Neural cell (in vitro differentiated cells): ENCODE measurements at regions not wholly inside any gene's neighbourhood (a gene's known extent, or its start where the extent isn't known, plus 50 kb on each side); places are given as distances from the start of the nearest gene placed in this dataset.

ENCODE experiments used
- H2AFZ ChIP-seq: fragments of 200-600, 300-800 bp; sonication (generic), shearing (Covaris generic); 2 replicates; pipeline ENCODE4 v1.6.0; 2014; ENCODE audit warnings: low read depth, mild to moderate bottlenecking, antibody characterized with exemption, low read length, moderate library complexity
- H3F3A ChIP-seq: fragments of 200-600 bp; shearing (Covaris generic); 2 replicates; pipeline ENCODE4 v1.6.1; 2016; ENCODE audit warnings: mild to moderate bottlenecking, moderate library complexity, mixed read lengths, antibody characterized with exemption, low read length; ENCODE audit not compliant: insufficient read depth, poor library complexity, severe bottlenecking
- H3K27ac ChIP-seq: fragments of 200-600, 300-800 bp; sonication (generic), shearing (Covaris generic); 2 replicates; pipeline ENCODE4 v1.5.1; 2014; ENCODE audit warnings: mild to moderate bottlenecking, low read length, moderate library complexity
- H3K27me3 ChIP-seq: fragments of 300-800, 200-600 bp; sonication (generic), shearing (Covaris generic); 2 replicates; pipeline ENCODE4 v1.6.0; 2014; ENCODE audit warnings: mild to moderate bottlenecking, low read depth, low read length, moderate library complexity; ENCODE audit not compliant: insufficient read depth
- H3K36me3 ChIP-seq: fragments of 300-800, 200-600 bp; sonication (generic), shearing (Covaris generic); 2 replicates; pipeline ENCODE4 v1.5.1; 2014; ENCODE audit warnings: mild to moderate bottlenecking, antibody characterized with exemption, low read length, moderate library complexity; ENCODE audit not compliant: insufficient read depth
- H3K4me2 ChIP-seq: fragments of 300-800, 200-600 bp; sonication (generic), shearing (Covaris generic); 2 replicates; pipeline ENCODE4 v1.6.0; 2014; ENCODE audit warnings: mild to moderate bottlenecking, low read length
- H3K4me3 ChIP-seq: fragments of 300-800, 200-600 bp; sonication (generic), shearing (Covaris generic); 2 replicates; pipeline ENCODE4 v1.5.1; 2014; ENCODE audit warnings: mild to moderate bottlenecking, low read length, moderate library complexity
- H3K79me2 ChIP-seq: fragments of 200-600 bp; shearing (Covaris generic); replicated peaks from 2 replicates; pipeline ENCODE4 v1.6.0; 2014; ENCODE audit warnings: mild to moderate bottlenecking, low read length, moderate library complexity; ENCODE audit not compliant: insufficient read depth
- H3K9ac ChIP-seq: fragments of 300-800, 200-600 bp; sonication (generic), shearing (Covaris generic); 2 replicates; pipeline ENCODE4 v1.6.1; 2016; ENCODE audit warnings: mild to moderate bottlenecking, low read length, mixed read lengths
- H3K9me2 ChIP-seq: fragments of 200-600 bp; shearing (Covaris generic); 2 replicates; pipeline ENCODE4 v1.6.1; 2016; ENCODE audit warnings: mild to moderate bottlenecking, low read length, mixed read lengths; ENCODE audit not compliant: insufficient read depth
- H3K9me3 ChIP-seq: fragments of 200-600, 300-800 bp; sonication (generic), shearing (Covaris generic); 2 replicates; pipeline ENCODE4 v1.6.1; 2016; ENCODE audit warnings: mild to moderate bottlenecking, mixed run types, low read length, moderate library complexity, mixed read lengths
- H4K20me1 ChIP-seq: fragments of 200-600 bp; shearing (Covaris generic); 2 replicates; pipeline ENCODE4 v1.6.1; 2016; ENCODE audit warnings: mild to moderate bottlenecking, mixed run types; ENCODE audit not compliant: insufficient read depth
- EP300 ChIP-seq: fragments of 450-650 bp; conservative IDR thresholded peaks from 2 replicates; pipeline ENCODE4 v1.6.1; 2014; ENCODE audit warnings: antibody characterized with exemption, mild to moderate bottlenecking, moderate library complexity; ENCODE audit not compliant: poor library complexity, severe bottlenecking
- EZH2 ChIP-seq: fragments of 200-600, 300-800 bp; shearing (Covaris generic), sonication (generic); IDR thresholded peaks from 2 replicates; pipeline ENCODE4 v1.6.1; 2014; ENCODE audit warnings: antibody characterized with exemption, low read length, borderline replicate concordance, mild to moderate bottlenecking; ENCODE audit not compliant: insufficient read depth, poor library complexity, severe bottlenecking
- MXI1 ChIP-seq: fragments of 450-650 bp; conservative IDR thresholded peaks from 2 replicates; pipeline ENCODE4 v1.6.1; 2014; ENCODE audit warnings: antibody characterized with exemption, mild to moderate bottlenecking; ENCODE audit not compliant: poor library complexity, severe bottlenecking
- POLR2AphosphoS5 ChIP-seq: IDR thresholded peaks from 2 replicates; pipeline ENCODE4 v1.6.1; 2012
- RAD21 ChIP-seq: fragments of 450-650 bp; conservative IDR thresholded peaks from 2 replicates; pipeline ENCODE4 v1.6.1; 2014; ENCODE audit warnings: antibody characterized with exemption, mild to moderate bottlenecking, moderate library complexity
- SMC3 ChIP-seq: fragments of 450-650 bp; conservative IDR thresholded peaks from 2 replicates; pipeline ENCODE4 v1.6.1; 2014; ENCODE audit warnings: antibody characterized with exemption, mild to moderate bottlenecking, moderate library complexity; ENCODE audit not compliant: poor library complexity
- TAF1 ChIP-seq: IDR thresholded peaks from 2 replicates; pipeline ENCODE4 v1.6.1; 2012; ENCODE audit warnings: low read depth
- TF ChIP-seq, protein P1 (sequence below): IDR thresholded peaks from 2 replicates; pipeline ENCODE4 v1.6.1; 2012; ENCODE audit warnings: borderline replicate concordance
- TF ChIP-seq, protein P2 (sequence below): fragments of 450-650 bp; IDR thresholded peaks from 2 replicates; pipeline ENCODE4 v1.5.1; 2014; ENCODE audit warnings: antibody characterized with exemption, mild to moderate bottlenecking, moderate library complexity; ENCODE audit not compliant: poor library complexity, severe bottlenecking

DNA sequence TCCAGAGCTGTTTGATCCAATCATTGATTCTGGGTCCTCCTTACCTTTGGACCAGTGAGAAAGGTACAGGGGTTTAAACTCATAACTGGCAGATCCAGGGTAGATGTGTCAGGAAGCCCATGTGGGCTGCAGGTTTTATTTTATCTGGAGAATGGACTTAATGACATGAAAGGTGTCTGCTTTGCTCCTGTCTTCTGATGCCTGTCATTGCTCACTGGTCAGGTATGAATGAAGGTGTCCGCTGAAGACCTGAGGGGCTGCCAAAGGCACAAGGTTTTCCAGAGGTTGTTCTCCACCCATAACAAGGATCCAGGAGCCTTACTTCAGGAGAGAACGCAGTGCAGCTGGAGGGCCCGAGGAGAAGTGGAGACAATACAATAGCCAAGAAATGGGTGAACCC, 74.2 kb downstream of the CHRNA1 start:
- no peaks in the 10 kb centered on the region for H3F3A ChIP-seq
- no peak overlapping the region for H3K4me2 ChIP-seq
- H3K9me3 ChIP-seq: no peaks in the 10 kb centered on the region
- no peak overlapping the region for H3K9ac ChIP-seq
- no peaks in the 10 kb centered on the region for H4K20me1 ChIP-seq
- TF ChIP-seq, protein P1, sequence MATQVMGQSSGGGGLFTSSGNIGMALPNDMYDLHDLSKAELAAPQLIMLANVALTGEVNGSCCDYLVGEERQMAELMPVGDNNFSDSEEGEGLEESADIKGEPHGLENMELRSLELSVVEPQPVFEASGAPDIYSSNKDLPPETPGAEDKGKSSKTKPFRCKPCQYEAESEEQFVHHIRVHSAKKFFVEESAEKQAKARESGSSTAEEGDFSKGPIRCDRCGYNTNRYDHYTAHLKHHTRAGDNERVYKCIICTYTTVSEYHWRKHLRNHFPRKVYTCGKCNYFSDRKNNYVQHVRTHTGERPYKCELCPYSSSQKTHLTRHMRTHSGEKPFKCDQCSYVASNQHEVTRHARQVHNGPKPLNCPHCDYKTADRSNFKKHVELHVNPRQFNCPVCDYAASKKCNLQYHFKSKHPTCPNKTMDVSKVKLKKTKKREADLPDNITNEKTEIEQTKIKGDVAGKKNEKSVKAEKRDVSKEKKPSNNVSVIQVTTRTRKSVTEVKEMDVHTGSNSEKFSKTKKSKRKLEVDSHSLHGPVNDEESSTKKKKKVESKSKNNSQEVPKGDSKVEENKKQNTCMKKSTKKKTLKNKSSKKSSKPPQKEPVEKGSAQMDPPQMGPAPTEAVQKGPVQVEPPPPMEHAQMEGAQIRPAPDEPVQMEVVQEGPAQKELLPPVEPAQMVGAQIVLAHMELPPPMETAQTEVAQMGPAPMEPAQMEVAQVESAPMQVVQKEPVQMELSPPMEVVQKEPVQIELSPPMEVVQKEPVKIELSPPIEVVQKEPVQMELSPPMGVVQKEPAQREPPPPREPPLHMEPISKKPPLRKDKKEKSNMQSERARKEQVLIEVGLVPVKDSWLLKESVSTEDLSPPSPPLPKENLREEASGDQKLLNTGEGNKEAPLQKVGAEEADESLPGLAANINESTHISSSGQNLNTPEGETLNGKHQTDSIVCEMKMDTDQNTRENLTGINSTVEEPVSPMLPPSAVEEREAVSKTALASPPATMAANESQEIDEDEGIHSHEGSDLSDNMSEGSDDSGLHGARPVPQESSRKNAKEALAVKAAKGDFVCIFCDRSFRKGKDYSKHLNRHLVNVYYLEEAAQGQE: no peak
- TF ChIP-seq TAF1: no peak
- TF ChIP-seq EP300: no peak
- no peaks in the 10 kb centered on the region for H3K79me2 ChIP-seq
- H2AFZ ChIP-seq: no peak overlapping the region
- H3K36me3 ChIP-seq: no peaks in the 10 kb centered on the region
- no peak overlapping the region for H3K4me3 ChIP-seq
- no peaks in the 10 kb centered on the region for H3K9me2 ChIP-seq
- H3K27me3 ChIP-seq: no peaks in the 10 kb centered on the region
- H3K27ac ChIP-seq: no peak overlapping the region

DNA sequence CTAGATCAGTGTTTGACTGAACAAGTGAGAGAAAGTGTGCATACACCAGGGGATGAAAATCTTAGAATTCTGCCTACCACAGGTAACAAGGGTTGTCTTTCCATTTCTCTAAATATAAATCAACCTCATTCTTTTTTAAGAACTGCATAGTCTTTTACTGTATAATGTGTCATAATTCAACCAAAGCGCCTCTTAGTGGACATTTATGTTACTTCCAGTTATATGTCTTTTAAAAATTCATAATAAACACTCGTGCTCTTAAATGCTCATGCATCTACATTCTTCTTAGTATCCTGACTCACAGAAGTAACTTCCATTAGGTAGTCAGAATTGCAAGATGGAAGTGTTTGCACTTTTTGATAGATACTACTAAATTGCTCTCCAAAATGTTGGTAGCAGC, 76.2 kb downstream of the CHRNA1 start:
- Histone ChIP-seq H3K36me3 (no peaks in the 10 kb centered on the region), H2AFZ (no peak overlapping the region), H3K27me3 (peaks cover 15% of the 10 kb centered on the region), H3K4me2 (no peak overlapping the region), H3K9me3 (no peaks in the 10 kb centered on the region), H4K20me1 (no peaks in the 10 kb centered on the region), H3K9ac (no peak overlapping the region), H3K9me2 (no peaks in the 10 kb centered on the region), H3K79me2 (no peaks in the 10 kb centered on the region), H3F3A (no peaks in the 10 kb centered on the region), H3K4me3 (no peak overlapping the region), H3K27ac (no peak overlapping the region)
- TF ChIP-seq EP300 (no peak), POLR2AphosphoS5 (no peak), SMC3 (no peak), RAD21 (no peak), TAF1 (no peak), EZH2 (no peak), MXI1 (no peak)
- TF ChIP-seq, protein P1: no peak
- TF ChIP-seq, protein P2, sequence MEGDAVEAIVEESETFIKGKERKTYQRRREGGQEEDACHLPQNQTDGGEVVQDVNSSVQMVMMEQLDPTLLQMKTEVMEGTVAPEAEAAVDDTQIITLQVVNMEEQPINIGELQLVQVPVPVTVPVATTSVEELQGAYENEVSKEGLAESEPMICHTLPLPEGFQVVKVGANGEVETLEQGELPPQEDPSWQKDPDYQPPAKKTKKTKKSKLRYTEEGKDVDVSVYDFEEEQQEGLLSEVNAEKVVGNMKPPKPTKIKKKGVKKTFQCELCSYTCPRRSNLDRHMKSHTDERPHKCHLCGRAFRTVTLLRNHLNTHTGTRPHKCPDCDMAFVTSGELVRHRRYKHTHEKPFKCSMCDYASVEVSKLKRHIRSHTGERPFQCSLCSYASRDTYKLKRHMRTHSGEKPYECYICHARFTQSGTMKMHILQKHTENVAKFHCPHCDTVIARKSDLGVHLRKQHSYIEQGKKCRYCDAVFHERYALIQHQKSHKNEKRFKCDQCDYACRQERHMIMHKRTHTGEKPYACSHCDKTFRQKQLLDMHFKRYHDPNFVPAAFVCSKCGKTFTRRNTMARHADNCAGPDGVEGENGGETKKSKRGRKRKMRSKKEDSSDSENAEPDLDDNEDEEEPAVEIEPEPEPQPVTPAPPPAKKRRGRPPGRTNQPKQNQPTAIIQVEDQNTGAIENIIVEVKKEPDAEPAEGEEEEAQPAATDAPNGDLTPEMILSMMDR: no peak
